Caco-2 (cell line): ENCODE measurements at regions not wholly inside any gene's neighbourhood (a gene's known extent, or its start where the extent isn't known, plus 50 kb on each side); places are given as distances from the start of the nearest gene placed in this dataset.

ENCODE experiments used
- BruUV-seq: library from RNA; stranded (reverse); fragments of 400-500 nt; replicated peaks from 2 replicates; lab custom pipeline; 2021; lab: Mats Ljungman, UMichigan
- CTCF ChIA-PET: fragments of 300-600 bp; sonication (Branson Sonifier 250); formaldehyde crosslinking; loops from one replicate; lab custom pipeline; 2022; ENCODE audit warnings: antibody characterized with exemption; lab: Charles Lee
- POLR2A ChIA-PET: fragments of 300-600 bp; sonication (Branson Sonifier 250); formaldehyde crosslinking; loops from one replicate; lab custom pipeline; 2022; ENCODE audit warnings: antibody characterized with exemption; lab: Charles Lee
- DNase-seq, 2 experiments: peaks; one replicate each; pipeline versions ENCODE4 v3.0.0 to v3.0.0-alpha.2; 2020 to 2022
- H3K27me3 ChIP-seq: replicated peaks from 2 replicates; pipeline ENCODE4 v1.6.0; 2011; ENCODE audit warnings: low read length; ENCODE audit not compliant: control insufficient read depth, insufficient read depth
- H3K36me3 ChIP-seq: 2 replicates; pipeline ENCODE4 v1.5.1; 2011; ENCODE audit warnings: low read length; ENCODE audit not compliant: control insufficient read depth, insufficient read depth
- H3K4me1 ChIP-seq: fragments of 250-450 bp; sonication (Bioruptor Pico); 2 replicates; pipeline ENCODE4 v1.5.1; 2020; ENCODE audit warnings: mild to moderate bottlenecking
- H3K4me3 ChIP-seq: 2 replicates; pipeline ENCODE4 v1.5.1; 2011; ENCODE audit warnings: low read depth, mild to moderate bottlenecking, control low read depth, low read length
- H3K9me3 ChIP-seq: fragments of 250-450 bp; sonication (Bioruptor Pico); 2 replicates; pipeline ENCODE4 v1.5.1; 2020; ENCODE audit warnings: mild to moderate bottlenecking, moderate library complexity
- H3K27ac Mint-ChIP-seq: one replicate; pipeline ENCODE4 v1.8.0; 2022; ENCODE audit warnings: mixed read lengths; ENCODE audit not compliant: unreplicated experiment
- H3K27me3 Mint-ChIP-seq: one replicate; pipeline ENCODE4 v1.8.0; 2022; ENCODE audit warnings: mixed read lengths; ENCODE audit not compliant: insufficient read depth, unreplicated experiment
- H3K36me3 Mint-ChIP-seq: one replicate; pipeline ENCODE4 v1.8.0; 2022; ENCODE audit warnings: mild to moderate bottlenecking, mixed read lengths; ENCODE audit not compliant: insufficient read depth, unreplicated experiment
- H3K4me1 Mint-ChIP-seq: one replicate; pipeline ENCODE4 v1.8.0; 2022; ENCODE audit warnings: low read depth, mixed read lengths; ENCODE audit not compliant: unreplicated experiment
- H3K4me3 Mint-ChIP-seq: one replicate; pipeline ENCODE4 v1.8.0; 2022; ENCODE audit warnings: mild to moderate bottlenecking, moderate library complexity, mixed read lengths; ENCODE audit not compliant: unreplicated experiment
- H3K9me3 Mint-ChIP-seq: one replicate; pipeline ENCODE4 v1.8.0; 2022; ENCODE audit warnings: mixed read lengths; ENCODE audit not compliant: unreplicated experiment
- CTCF ChIP-seq, 2 experiments: fragments of 200-600 bp in 1 of 2; IDR thresholded peaks; 1 replicate in 1 of 2; 2 replicates in 1 of 2; pipeline versions ENCODE4 v1.5.1 to v1.8.0; 2011 to 2022; ENCODE audit warnings: antibody characterized with exemption in 1 of 2, control low read depth in 1 of 2, inconsistent platforms in 1 of 2, low read depth in 1 of 2, low read length in 1 of 2, mild to moderate bottlenecking in 1 of 2, moderate library complexity in 1 of 2; ENCODE audit not compliant: insufficient read depth in 1 of 2, severe bottlenecking in 1 of 2, unreplicated experiment in 1 of 2
- intact Hi-C: fragments of 100-400 bp; cut with micrococcal nuclease; formaldehyde crosslinking; loops from one replicate; pipeline ENCODE4 v1.10.0; 2022; ENCODE audit not compliant: unreplicated experiment

GRCh38 chr21:38623552-38623951 lies 125.3 kb upstream of the ERG start:
- Mint-ChIP-seq H3K27ac (no peak overlapping the region), H3K27me3 (no peaks in the 10 kb centered on the region), H3K4me1 (no peaks in the 10 kb centered on the region), H3K36me3 (no peaks in the 10 kb centered on the region), H3K4me3 (no peak overlapping the region), H3K9me3 (no peaks in the 10 kb centered on the region)
- Histone ChIP-seq H3K9me3 (no peaks in the 10 kb centered on the region), H3K36me3 (no peaks in the 10 kb centered on the region), H3K27me3 (no peaks in the 10 kb centered on the region), H3K4me3 (no peak overlapping the region), H3K4me1 (no peaks in the 10 kb centered on the region)
- POLR2A ChIA-PET: no interaction called here
- CTCF ChIA-PET: no interaction called here
- DNase-seq: no peak
- BruUV-seq: no TSS peak
- intact Hi-C loops: no loop called here
- TF ChIP-seq CTCF (IDR thresholded peaks at IDR 0.05; ENCODE audit: insufficient read depth in 1 of 2, low read depth in 1 of 2, low read length in 1 of 2, severe bottlenecking in 1 of 2, unreplicated experiment in 1 of 2): no peak

DNA sequence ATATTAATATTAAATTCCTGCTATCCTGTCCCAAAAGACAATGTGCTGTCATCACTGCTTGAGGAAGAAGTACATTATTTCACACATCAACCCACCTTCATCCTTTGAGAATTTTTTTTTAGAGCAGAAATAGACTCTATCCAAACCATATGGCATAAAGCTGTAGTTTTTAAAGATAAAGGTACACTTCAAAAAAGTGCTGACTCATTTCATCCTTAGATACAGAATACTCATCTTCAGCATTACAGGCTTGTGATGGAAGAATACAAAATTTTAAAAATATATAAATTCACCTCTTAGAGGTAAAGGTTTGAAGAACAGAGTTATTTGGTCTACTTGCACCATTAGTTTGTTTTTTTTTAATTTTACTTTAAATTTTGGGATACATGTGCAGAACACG lies 126.7 kb upstream of the ERG start:
- intact Hi-C loops: no loop called here
- H3K36me3 Mint-ChIP-seq: no peaks in the 10 kb centered on the region
- peaks cover 4% of the 10 kb centered on the region for H3K27me3 Mint-ChIP-seq
- POLR2A ChIA-PET: no interaction called here
- DNase-seq: no peak
- no peaks in the 10 kb centered on the region for H3K4me1 Mint-ChIP-seq
- Histone ChIP-seq H3K36me3 (no peaks in the 10 kb centered on the region), H3K9me3 (no peaks in the 10 kb centered on the region), H3K27me3 (no peaks in the 10 kb centered on the region), H3K4me1 (no peaks in the 10 kb centered on the region), H3K4me3 (no peak overlapping the region)
- no peaks in the 10 kb centered on the region for H3K9me3 Mint-ChIP-seq
- BruUV-seq: no TSS peak
- CTCF ChIA-PET: no interaction called here
- H3K27ac Mint-ChIP-seq: no peak overlapping the region
- no peak for TF ChIP-seq CTCF (IDR thresholded peaks at IDR 0.05; ENCODE audit: insufficient read depth in 1 of 2, low read depth in 1 of 2, low read length in 1 of 2, severe bottlenecking in 1 of 2, unreplicated experiment in 1 of 2)
- no peak overlapping the region for H3K4me3 Mint-ChIP-seq

- Histone ChIP-seq H3K27me3 (no peaks in the 10 kb centered on the region), H3K9me3 (no peaks in the 10 kb centered on the region), H3K4me1 (no peaks in the 10 kb centered on the region), H3K36me3 (no peaks in the 10 kb centered on the region), H3K4me3 (no peak overlapping the region)
- ChIA-PET CTCF (no interaction called here), POLR2A (no interaction called here)
- Mint-ChIP-seq H3K4me3 (no peak overlapping the region), H3K27ac (no peak overlapping the region), H3K27me3 (peaks cover 6% of the 10 kb centered on the region), H3K9me3 (no peaks in the 10 kb centered on the region), H3K36me3 (no peaks in the 10 kb centered on the region), H3K4me1 (no peaks in the 10 kb centered on the region)
- DNase-seq: no peak
- no TSS peak for BruUV-seq
- TF ChIP-seq CTCF (IDR thresholded peaks at IDR 0.05; ENCODE audit: insufficient read depth in 1 of 2, low read depth in 1 of 2, low read length in 1 of 2, severe bottlenecking in 1 of 2, unreplicated experiment in 1 of 2): no peak
- intact Hi-C loops: no loop called here
Measured at GRCh38 chr21:38626306-38626705, 128.0 kb upstream of the ERG start.
